GM18907 (cell line): ENCODE measurements at regions not wholly inside any gene's neighbourhood (a gene's known extent, or its start where the extent isn't known, plus 50 kb on each side); places are given as distances from the start of the nearest gene placed in this dataset.
"Not testable (repeated sequence)": the region's sequence is repeated elsewhere in the genome, so short reads cannot be mapped to it uniquely, and the experiment has no call there.

Source experiments
- ATAC-seq: cut with Tn5 transposase; IDR thresholded peaks from one replicate; pipeline ENCODE4 v1.9.1; 2021; ENCODE audit warnings: mild to moderate bottlenecking, moderate library complexity; ENCODE audit not compliant: unreplicated experiment

- ATAC-seq: not testable (repeated sequence)
Observed at GRCh38 chr7:153969016-153969415, 83.2 kb upstream of the DPP6 start.

- not testable (repeated sequence) for ATAC-seq
Observed at GRCh38 chr7:153974603-153975002, 77.6 kb upstream of the DPP6 start.

GRCh38 chr7:153976745-153977144, 75.5 kb upstream of the DPP6 start:
- ATAC-seq: not testable (repeated sequence)

GRCh38 chr7:153983186-153983585, 69.0 kb upstream of the DPP6 start:
- not testable (repeated sequence) for ATAC-seq

- ATAC-seq: not testable (repeated sequence)
Observed at GRCh38 chr7:153989066-153989627, 63.1 kb upstream of the DPP6 start.

GRCh38 chr7:153989742-153990425, 62.3 kb upstream of the DPP6 start:
- ATAC-seq: not testable (repeated sequence)

- ATAC-seq: not testable (repeated sequence)
Observed at GRCh38 chr7:153991471-153991870, 60.7 kb upstream of the DPP6 start.

- ATAC-seq: not testable (repeated sequence)
Observed at GRCh38 chr7:153993402-153993801, 58.8 kb upstream of the DPP6 start.

GRCh38 chr7:153998896-153999295, 53.3 kb upstream of the DPP6 start:
- ATAC-seq: not testable (repeated sequence)
